ENCODE measurements at regions not wholly inside any gene's neighbourhood (a gene's known extent, or its start where the extent isn't known, plus 50 kb on each side); places are given as distances from the start of the nearest gene placed in this dataset.
"Not testable (repeated sequence)": the region's sequence is repeated elsewhere in the genome, so short reads cannot be mapped to it uniquely, and the experiment has no call there.

GRCh38 chr7:92944633-92945032, 108.3 kb upstream of the CDK6 start:
- H3K4me3 ChIP-seq (ENCODE audit: low read length): no peak overlapping the region
- WGBS (ENCODE audit: insufficient coverage): 88% methylated on average over 6 of the region's 6 CpGs
- no peak for TF ChIP-seq CTCF (IDR thresholded peaks at IDR 0.05)
- H3K9me3 Mint-ChIP-seq: peaks cover 2 to 3% of the 10 kb centered on the region in 2 donors
- no peak overlapping the region for H3K27ac Mint-ChIP-seq
- H3K27ac ChIP-seq (ENCODE audit: low read length): no peak overlapping the region
- no peaks in the 10 kb centered on the region for H3K36me3 ChIP-seq (ENCODE audit: control insufficient read depth, insufficient read depth, low read length)
- H3K4me1 Mint-ChIP-seq: no peaks in the 10 kb centered on the region
- ATAC-seq (no peak), DNase-seq (no peak)
- H3K4me3 Mint-ChIP-seq: no peak overlapping the region
- no peaks in the 10 kb centered on the region for H3K4me1 ChIP-seq (ENCODE audit: control insufficient read depth, insufficient read depth, low read length)
- no peaks in the 10 kb centered on the region for H3K27me3 ChIP-seq (ENCODE audit: control insufficient read depth, insufficient read depth, low read length)
- no peaks in the 10 kb centered on the region for H3K36me3 Mint-ChIP-seq
- H3K27me3 Mint-ChIP-seq (ENCODE audit: low read depth in 2 of 2): peaks cover 0 to 2% of the 10 kb centered on the region in 2 donors
- H3K9me3 ChIP-seq (ENCODE audit: control insufficient read depth, insufficient read depth, low read length): no peaks in the 10 kb centered on the region
- intact Hi-C loops (cut with micrococcal nuclease): no loop called here

- H3K4me3 ChIP-seq (ENCODE audit: low read length); intact Hi-C loops (cut with micrococcal nuclease); H3K4me1 ChIP-seq (ENCODE audit: control insufficient read depth, insufficient read depth, low read length); H3K4me1 Mint-ChIP-seq; H3K27ac ChIP-seq (ENCODE audit: low read length); H3K36me3 ChIP-seq (ENCODE audit: control insufficient read depth, insufficient read depth, low read length); H3K36me3 Mint-ChIP-seq; H3K27me3 Mint-ChIP-seq (ENCODE audit: low read depth in 2 of 2); H3K27me3 ChIP-seq (ENCODE audit: control insufficient read depth, insufficient read depth, low read length); H3K9me3 ChIP-seq (ENCODE audit: control insufficient read depth, insufficient read depth, low read length); ATAC-seq; H3K4me3 Mint-ChIP-seq; H3K27ac Mint-ChIP-seq; DNase-seq; H3K9me3 Mint-ChIP-seq: not testable (repeated sequence)
- WGBS (ENCODE audit: insufficient coverage): no CpG with 5 or more reads among the region's 1 CpG
These were observed 106.3 kb upstream of the CDK6 start for GRCh38 chr7:92942706-92943105.

GRCh38 chr7:92939666-92940360, 103.4 kb upstream of the CDK6 start:
- ATAC-seq: no peak
- intact Hi-C loops (cut with micrococcal nuclease): no loop called here
- Histone ChIP-seq H3K36me3 (ENCODE audit: control insufficient read depth, insufficient read depth, low read length) (no peaks in the 10 kb centered on the region), H3K4me1 (ENCODE audit: control insufficient read depth, insufficient read depth, low read length) (no peaks in the 10 kb centered on the region), H3K9me3 (ENCODE audit: control insufficient read depth, insufficient read depth, low read length) (no peaks in the 10 kb centered on the region), H3K4me3 (ENCODE audit: low read length) (no peak overlapping the region), H3K27me3 (ENCODE audit: control insufficient read depth, insufficient read depth, low read length) (no peaks in the 10 kb centered on the region), H3K27ac (ENCODE audit: low read length) (no peak overlapping the region)
- H3K4me1 Mint-ChIP-seq: no peaks in the 10 kb centered on the region
- TF ChIP-seq CTCF (IDR thresholded peaks at IDR 0.05): no peak
- 94% methylated on average over 3 of the region's 3 CpGs for whole genome bisulfite sequencing (ENCODE audit: insufficient coverage)
- H3K36me3 Mint-ChIP-seq: no peaks in the 10 kb centered on the region
- peaks cover 2 to 7% of the 10 kb centered on the region in 2 donors for H3K27me3 Mint-ChIP-seq (ENCODE audit: low read depth in 2 of 2)
- no peak overlapping the region for H3K4me3 Mint-ChIP-seq
- H3K27ac Mint-ChIP-seq: no peak overlapping the region
- DNase-seq: no peak
- peaks cover 2 to 4% of the 10 kb centered on the region in 2 donors for H3K9me3 Mint-ChIP-seq

GRCh38 chr7:92934096-92934495, 97.7 kb upstream of the CDK6 start:
- no peak overlapping the region for H3K4me3 ChIP-seq (ENCODE audit: low read length)

More at GRCh38 chr7:92934096-92934495, 97.7 kb upstream of the CDK6 start:
- 100% methylated on average over 1 of the region's 1 CpG for WGBS (ENCODE audit: insufficient coverage)
- no peak for TF ChIP-seq CTCF (IDR thresholded peaks at IDR 0.05)
- intact Hi-C loops (cut with micrococcal nuclease): no loop called here
- H3K27ac ChIP-seq (ENCODE audit: low read length): no peak overlapping the region
- H3K36me3 Mint-ChIP-seq: no peaks in the 10 kb centered on the region
- no peaks in the 10 kb centered on the region for H3K4me1 Mint-ChIP-seq
- DNase-seq (no peak), ATAC-seq (no peak)
- H3K4me3 Mint-ChIP-seq: no peak overlapping the region
- peaks cover 8 to 33% of the 10 kb centered on the region in 2 donors for H3K27me3 Mint-ChIP-seq (ENCODE audit: low read depth in 2 of 2)
- peaks cover 0 to 2% of the 10 kb centered on the region in 2 donors for H3K9me3 Mint-ChIP-seq
- no peaks in the 10 kb centered on the region for H3K36me3 ChIP-seq (ENCODE audit: control insufficient read depth, insufficient read depth, low read length)
- H3K4me1 ChIP-seq (ENCODE audit: control insufficient read depth, insufficient read depth, low read length): no peaks in the 10 kb centered on the region
- no peak overlapping the region for H3K27ac Mint-ChIP-seq
- no peaks in the 10 kb centered on the region for H3K27me3 ChIP-seq (ENCODE audit: control insufficient read depth, insufficient read depth, low read length)
- H3K9me3 ChIP-seq (ENCODE audit: control insufficient read depth, insufficient read depth, low read length): peaks cover 6% of the 10 kb centered on the region
